Body of pancreas (tissue), 4 donors: ENCODE measurements at regions not wholly inside any gene's neighbourhood (a gene's known extent, or its start where the extent isn't known, plus 50 kb on each side); places are given as distances from the start of the nearest gene placed in this dataset.

Experiments
- POLR2A ChIP-seq, 3 donors: fragments of 450-650 bp; IDR thresholded peaks; one replicate each; pipeline ENCODE4 v1.6.1; 2016; ENCODE audit warnings: antibody characterized with exemption in 3 of 3, mild to moderate bottlenecking in 2 of 3
- TF ChIP-seq, protein P1 (sequence below), 7 experiments: fragments of 450-650 bp in 4 of 7; fragments of 200-600 bp in 3 of 7; sonication (generic) in 3 of 7; IDR thresholded peaks; one replicate each; pipeline ENCODE4 v1.5.1; 2016 to 2019; ENCODE audit warnings: antibody characterized with exemption in 7 of 7

DNA sequence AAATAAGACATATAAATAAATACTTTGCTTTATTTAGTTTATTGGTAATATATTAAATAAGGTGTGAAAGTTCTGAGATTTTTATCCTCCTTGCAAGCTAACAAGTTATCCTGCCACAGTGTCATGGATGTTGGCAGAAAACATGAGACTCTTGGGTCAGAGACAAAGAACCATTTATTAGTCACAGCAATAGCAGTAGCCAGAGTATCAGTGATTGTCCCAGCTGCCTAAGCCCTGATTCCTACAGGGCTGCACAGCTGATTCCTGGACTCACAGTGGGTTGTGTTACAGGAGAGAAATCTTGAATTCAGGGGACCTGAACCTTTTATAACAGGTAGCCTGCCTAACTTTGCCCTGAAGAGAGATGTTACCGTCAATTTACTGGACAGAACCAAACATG is 304.5 kb upstream of the ZNF608 start:
- TF ChIP-seq, protein P1, sequence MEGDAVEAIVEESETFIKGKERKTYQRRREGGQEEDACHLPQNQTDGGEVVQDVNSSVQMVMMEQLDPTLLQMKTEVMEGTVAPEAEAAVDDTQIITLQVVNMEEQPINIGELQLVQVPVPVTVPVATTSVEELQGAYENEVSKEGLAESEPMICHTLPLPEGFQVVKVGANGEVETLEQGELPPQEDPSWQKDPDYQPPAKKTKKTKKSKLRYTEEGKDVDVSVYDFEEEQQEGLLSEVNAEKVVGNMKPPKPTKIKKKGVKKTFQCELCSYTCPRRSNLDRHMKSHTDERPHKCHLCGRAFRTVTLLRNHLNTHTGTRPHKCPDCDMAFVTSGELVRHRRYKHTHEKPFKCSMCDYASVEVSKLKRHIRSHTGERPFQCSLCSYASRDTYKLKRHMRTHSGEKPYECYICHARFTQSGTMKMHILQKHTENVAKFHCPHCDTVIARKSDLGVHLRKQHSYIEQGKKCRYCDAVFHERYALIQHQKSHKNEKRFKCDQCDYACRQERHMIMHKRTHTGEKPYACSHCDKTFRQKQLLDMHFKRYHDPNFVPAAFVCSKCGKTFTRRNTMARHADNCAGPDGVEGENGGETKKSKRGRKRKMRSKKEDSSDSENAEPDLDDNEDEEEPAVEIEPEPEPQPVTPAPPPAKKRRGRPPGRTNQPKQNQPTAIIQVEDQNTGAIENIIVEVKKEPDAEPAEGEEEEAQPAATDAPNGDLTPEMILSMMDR (IDR thresholded peaks at IDR 0.05), result no peak
- TF ChIP-seq POLR2A (IDR thresholded peaks at IDR 0.05), result no peak
